Cardiac septum (tissue), 1 donor: ENCODE measurements at regions not wholly inside any gene's neighbourhood (a gene's known extent, or its start where the extent isn't known, plus 50 kb on each side); places are given as distances from the start of the nearest gene placed in this dataset.

Source experiments
- DNase-seq: peaks from one replicate; pipeline ENCODE4 v3.0.0-alpha.2; 2020; ENCODE audit warnings: low spot score
- intact Hi-C: fragments of 100-400 bp; cut with DNase I; formaldehyde crosslinking; loops from one replicate; pipeline ENCODE4 v1.14.0; 2022
- donor health status: DM: no; HTN: no; CAD: no.

DNA sequence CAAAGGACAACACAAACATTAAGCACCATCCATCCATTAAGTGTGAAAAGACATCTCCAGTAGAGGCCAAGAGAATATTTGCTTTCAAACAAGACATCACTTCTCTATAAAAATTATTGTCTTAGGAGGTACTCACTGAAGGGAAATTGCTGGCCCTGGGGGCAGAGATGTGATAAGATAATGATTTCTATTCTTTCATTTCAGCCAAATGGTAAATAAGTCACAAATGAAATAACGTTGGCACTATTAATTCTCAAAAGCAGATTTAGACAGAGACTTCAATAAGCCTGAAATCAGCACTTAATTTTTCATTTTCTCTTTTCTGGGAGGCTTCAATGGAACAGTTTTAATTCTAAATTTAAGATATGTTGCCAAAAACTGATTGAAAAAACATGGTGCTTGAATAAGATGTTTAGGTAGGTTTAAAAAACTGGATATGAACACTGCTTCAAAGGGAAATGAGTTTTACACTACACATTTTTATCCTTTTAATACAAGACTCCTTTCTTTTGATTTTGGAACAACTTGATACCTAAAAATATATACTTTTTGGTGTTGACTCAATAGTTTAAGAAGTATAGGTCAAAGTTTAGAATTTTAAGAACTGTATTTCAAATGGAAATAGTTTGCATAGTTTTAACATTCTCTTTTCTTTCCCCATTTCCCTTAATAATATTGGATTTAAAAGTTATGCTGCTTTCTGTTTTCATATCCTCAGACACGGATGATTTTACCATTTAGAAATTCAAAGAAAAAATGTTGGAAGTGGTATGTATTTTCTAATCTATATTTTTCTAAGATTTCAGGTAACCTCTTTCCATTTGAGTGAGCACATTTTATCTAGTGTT lies 204.0 kb downstream of the AHR start:
- intact Hi-C loops: no loop called here
- no peak for DNase-seq

DNA sequence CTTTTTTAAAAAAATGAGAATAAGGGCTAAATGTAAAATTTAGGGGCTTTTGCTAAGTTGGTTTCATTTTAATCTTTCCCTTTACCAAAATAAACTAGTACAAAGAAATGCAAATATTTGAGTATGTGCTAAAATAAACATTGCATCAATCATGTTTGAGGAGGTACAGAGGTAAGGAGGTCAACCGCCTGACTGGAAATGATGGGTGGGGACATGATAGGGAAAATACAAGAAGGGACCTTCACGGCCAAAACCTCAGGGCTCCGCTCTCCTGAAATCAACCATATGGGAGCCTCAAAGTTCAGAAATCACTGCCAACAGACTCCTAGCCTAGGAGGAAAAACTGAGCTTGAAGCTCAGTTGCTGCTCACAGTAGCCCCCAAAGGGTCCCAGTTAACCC lies 207.6 kb downstream of the AHR start:
- intact Hi-C loops: no loop called here
- DNase-seq: no peak

DNA sequence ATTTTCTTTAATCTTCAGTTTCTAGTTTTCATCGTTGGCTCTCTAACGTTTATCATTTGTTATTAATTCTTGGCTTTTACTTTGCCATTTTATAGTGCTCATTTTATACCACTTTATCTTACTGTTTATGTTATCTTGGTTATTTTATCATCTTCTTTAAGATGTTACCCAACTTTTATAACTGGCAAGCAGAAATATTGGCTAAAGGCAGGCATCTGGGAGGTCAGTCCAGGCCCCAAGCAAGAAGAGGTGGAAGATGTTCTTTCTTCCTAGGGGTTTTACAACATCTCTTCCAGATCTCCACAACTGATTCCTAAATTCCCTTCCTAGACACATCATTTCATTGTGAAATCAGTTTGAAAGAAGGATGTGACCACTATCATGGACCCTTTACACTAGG lies 208.1 kb downstream of the AHR start:
- intact Hi-C loops: no loop called here
- DNase-seq: no peak

DNA sequence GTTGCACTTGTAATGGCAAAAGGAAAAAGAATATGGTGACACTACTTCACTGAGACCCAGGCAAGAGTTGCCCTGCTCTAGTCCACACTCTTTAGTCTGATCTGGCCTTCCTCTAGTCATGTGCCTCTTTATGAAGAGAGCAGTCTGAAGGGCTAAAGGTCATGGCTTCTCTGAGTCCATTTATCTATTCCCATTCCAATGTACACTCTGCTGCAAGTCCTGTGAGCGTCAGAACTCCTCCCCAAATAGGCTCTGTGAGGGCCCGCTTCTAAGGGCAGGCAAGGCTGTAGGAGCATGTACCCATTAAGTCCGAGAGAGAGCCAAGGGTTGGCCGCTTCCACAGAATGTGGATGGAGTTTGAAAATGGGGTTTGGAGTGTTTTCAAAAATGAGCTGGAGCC lies 209.3 kb downstream of the AHR start:
- intact Hi-C loops: no loop called here

DNA sequence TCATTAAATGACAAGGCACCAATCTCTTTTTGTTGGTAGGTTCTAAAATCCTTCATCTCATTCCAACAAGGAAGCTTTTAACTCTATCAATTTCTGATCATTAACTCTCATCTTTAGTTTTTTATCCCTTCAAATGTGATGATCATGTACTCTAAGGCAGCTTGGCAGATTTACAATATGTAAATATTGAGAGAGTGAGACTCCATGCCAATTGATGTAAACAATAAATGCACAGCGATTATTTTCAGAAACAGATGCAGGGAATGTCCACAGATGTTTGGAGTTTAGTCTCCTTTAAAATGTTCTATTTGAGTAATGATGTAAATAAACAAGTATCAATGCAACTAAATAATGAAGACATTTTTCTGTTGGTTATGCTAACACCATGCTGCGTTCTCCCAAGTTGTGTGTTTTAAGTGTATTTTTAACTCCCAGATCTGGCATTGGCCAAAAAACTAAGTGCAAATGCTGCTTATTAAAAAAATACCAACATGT lies 213.8 kb downstream of the AHR start:
- intact Hi-C loops: loop anchor here (10.0 kb wide), 1 partner anchor 67 kb away; no protein-coding TSS in a partner anchor

More for the DNA sequence above, 209.3 kb downstream of the AHR start:
- DNase-seq: no peak

DNA sequence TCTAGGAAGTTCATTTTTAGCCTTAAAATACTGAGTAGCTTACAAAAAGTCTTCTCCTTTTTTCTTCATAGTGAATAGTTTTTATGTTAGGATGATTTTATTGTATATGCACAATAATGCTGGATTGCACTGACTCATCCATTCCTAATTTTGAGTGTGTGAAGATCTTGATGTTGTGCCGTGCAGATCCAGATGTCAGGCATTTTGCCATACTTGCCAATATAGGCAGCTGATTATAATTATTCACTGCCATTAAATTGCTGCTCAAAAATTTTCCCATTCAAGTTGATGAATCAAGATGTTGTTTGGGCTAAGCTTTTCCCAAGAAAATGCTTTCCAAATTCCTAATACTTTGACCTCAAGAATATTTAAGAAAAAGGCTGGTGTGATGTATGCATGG lies 218.3 kb downstream of the AHR start:
- DNase-seq: no peak
- intact Hi-C loops: loop anchor here (10.0 kb wide), 1 partner anchor 72 kb away; no protein-coding TSS in a partner anchor

More for the DNA sequence above, 213.8 kb downstream of the AHR start:
- DNase-seq: no peak

DNA sequence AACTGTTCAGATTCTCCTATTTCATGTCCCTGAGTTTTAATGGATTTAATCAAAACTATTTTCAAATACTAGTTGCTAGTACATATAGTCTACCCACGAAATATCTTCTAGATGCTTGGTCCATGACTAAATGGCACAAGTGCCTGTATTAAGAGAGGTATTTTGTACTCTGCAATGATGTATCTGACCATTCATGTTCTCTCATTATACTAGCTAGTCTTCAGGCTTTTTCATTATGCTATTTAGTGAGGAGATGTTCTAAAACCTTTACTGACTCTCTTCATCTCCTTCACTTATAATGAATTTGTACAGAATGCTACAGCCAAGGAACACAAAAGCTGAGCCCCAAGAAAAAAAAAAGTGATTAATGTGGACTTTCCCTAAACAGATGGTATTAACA lies 222.5 kb downstream of the AHR start:
- intact Hi-C loops: loop anchor here (5.0 to 10.0 kb wide), 2 partner anchors 219 to 536 kb away; no protein-coding TSS in a partner anchor
- no peak for DNase-seq

DNA sequence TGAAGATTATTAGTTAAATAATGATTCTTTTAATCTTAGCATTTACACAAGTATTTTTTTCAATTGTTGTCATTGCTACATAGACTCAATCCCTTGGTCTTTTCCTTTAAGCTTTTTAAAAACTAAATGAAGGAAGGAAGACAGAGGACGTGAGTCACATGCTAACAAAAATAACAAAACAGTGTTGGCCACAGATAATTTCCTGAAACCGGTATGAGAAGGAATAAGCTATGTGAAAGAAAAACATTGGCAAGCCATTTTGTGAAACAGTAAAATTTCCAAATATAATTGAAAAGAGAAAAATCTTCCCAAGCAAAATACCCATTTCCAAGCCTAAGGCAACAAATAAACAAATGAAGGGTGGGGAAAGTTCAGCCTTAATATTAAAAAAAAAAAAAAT lies 223.0 kb downstream of the AHR start:
- intact Hi-C loops: loop anchor here (5.0 to 10.0 kb wide), 2 partner anchors 219 to 537 kb away; no protein-coding TSS in a partner anchor
- DNase-seq: no peak

DNA sequence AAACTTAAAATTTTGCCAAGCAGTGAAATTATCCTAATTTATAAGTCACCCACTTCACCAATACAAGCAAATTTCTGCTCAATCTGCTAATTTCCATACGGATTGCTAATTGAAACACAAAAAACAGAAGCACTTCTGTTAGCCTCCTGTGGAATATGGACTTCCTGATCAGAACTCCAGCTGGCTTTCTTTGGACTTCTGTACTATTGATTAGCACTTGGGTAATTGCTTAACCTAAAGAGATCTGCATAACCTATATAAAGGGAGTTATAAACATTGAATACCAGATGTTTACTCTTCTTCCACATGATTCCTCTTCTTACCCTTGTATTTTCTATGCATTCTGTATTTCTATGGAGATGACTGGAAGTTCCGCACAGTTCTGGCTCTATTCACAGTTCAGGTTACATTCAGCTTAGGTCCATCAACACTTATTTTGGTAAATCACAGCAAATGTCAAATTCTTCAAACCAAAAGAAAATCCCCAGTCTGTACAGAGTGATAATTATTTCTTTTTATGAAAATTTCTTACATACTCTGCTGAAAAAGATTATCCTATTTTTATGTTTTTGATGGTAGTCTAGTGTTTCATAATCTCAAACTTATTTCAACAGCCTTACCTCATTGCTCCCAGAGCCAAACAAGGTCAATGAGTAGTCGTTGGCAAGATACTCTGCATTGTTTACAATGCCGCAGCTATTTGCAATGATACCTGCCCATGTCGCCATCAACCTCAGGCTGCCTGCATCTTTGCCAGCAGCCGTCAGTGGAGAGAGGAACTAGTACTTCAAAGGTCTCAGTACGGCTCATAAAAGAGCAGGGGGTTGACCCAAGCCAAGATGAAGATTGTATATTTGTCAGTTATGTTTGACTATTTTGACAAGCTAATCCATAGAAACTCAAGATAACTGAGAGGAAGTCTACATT lies 225.6 kb downstream of the AHR start:
- intact Hi-C loops: loop anchor here (5.0 to 10.0 kb wide), 2 partner anchors 222 to 539 kb away; no protein-coding TSS in a partner anchor
- no peak for DNase-seq

DNA sequence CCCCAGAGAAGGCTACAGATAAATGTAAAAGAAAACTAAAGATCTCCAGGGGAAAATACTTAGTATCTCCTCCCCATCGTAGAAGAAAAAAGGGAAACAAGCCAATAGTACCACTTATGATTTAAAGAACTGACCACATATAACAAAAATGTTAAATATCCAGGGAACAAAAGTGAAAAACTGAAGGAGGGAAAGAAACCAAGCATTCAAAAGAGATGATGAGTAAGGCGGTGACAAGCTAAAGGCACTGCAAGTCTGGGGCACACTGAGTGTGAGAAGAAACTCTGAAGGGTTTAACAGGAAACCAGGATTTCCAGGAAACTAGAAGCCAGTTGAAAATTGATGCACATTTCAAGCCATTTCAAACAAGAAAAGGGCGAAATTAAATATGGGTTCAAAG lies 226.3 kb downstream of the AHR start:
- no peak for DNase-seq
- intact Hi-C loops: loop anchor here (5.0 to 10.0 kb wide), 2 partner anchors 222 to 540 kb away; no protein-coding TSS in a partner anchor

DNA sequence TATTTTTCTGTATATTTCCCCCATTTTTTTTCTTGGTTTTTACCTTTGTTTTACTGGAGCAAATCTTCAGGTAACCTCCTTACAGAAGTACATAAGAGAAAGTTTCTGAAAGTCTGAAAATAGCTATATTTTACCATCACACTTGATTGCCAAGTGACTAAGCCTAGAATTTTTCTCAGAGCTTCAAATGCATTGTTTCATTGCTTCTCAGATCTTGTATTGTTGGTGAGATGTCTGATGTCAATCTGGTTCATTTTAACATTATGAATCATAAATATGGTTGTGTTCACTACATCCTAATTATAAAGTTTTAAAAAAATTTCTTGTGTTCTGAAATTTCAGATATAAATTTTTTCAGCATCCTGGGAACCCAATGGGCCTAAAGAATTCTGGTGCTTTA lies 228.2 kb downstream of the AHR start:
- no peak for DNase-seq
- intact Hi-C loops: loop anchor here (10.0 kb wide), 1 partner anchor 542 kb away; no protein-coding TSS in a partner anchor

DNA sequence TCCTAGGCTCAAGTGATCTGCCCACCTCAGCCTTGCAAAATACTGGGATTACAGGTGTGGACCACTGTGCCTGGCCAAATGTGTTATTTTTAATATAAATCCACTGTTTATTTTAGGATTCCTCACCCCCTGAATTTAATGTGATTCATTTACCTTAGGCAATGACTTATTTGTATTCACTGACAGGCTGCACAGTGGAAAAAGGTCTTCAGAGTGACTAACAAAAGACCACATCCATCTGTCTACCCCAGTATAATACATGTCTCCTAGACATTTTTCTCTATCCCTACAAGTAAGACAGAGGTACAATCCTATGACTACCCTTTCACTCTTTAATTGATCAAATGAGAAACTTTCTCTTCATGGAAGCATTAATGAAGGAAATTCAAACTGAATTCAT lies 230.2 kb downstream of the AHR start:
- no peak for DNase-seq
- intact Hi-C loops: loop anchor here (10.0 kb wide), 1 partner anchor 544 kb away; no protein-coding TSS in a partner anchor

DNA sequence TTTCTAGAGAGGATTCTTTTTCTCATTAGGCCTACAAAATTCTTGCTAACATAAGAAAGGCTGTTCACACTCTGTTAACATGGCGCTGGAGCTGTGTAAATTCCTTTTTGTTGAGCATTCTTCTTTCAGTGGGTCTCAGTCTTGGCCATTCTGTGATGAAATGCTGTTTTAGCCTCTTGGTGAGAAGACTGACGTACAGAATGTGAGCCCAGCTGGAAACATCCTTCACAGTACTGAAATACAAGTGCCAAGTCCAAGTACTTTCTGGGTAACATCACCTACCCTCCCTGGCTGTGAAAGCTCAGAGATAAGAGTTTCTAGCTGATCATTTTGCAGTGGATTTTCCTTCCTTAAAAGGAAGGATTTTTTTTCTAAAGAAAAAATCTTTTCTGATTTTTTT lies 231.8 kb downstream of the AHR start:
- intact Hi-C loops: no loop called here
- DNase-seq: no peak

DNA sequence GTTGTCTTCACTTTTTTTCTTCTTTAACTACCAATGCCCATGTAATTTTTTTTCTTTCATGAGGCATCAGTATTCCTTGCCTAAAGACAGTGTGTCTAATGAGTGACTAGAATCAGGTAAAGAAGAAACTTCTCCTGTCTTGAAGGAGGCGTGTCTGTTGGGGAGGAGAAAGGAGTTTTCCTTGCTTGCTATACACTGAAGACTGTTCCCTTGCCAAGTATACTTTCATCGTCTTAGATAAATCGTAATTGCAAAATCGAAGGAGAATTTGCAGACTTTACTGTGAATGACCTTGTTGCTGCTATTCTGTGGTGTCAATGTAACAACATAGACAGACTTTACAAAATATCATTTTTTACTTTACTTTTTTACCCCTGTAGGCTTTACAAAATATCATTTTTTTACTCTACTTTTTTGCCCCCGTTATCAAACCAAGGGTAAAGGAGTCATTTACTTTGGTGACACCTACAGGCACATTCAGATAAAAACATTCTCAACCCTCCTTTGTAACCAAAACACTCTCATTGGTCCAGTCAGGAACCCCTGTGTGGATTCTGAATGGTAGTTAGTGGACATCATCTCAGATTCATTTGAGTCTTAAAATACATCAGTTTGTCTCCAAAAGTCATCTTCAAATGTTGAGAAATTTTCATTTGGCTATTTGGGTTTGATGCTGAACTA lies 232.4 kb downstream of the AHR start:
- no peak for DNase-seq
- intact Hi-C loops: no loop called here

DNA sequence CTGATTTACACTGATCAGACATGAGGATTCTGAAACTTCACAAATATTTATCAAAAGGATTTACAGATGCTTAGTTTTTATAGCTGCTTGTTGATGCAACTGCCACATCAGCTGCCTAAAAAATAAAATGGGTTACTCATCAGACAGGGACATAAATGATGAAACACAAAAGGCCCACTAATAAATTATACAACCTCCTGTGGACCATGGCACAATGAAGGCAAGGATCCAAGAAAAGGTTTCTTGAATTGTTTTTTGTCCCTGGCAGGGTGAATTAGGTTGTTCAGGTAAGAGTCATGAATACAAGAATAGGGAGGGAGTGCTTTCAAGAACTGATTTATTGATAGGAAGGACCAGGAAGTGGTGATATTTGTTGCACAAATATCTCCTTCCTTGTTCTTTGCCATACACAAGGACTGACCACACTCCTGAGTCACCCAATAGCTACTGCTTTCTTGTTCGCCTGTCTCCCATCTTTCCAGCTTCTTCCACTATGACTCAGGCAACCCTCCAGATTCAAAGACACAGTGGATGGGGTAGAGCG lies 234.5 kb downstream of the AHR start:
- DNase-seq: no peak
- intact Hi-C loops: no loop called here

DNA sequence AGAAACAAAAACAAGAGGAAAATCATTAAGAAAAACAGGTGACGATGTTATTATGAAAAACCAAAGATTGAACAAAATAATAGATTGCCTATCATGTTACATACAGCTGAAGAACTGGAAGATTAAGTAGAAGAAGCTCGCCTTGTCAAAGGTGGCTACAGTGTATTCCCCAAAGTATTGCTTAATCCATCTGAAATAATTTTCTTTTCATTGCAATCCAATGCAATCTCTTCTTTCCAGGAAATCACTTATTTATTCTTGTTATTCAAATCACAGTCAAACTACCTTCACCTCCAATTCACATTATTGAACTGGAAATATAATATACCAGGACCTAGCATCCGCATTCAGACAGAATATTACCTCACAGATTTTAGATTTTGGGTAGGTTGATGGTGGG lies 235.9 kb downstream of the AHR start:
- intact Hi-C loops: no loop called here

DNA sequence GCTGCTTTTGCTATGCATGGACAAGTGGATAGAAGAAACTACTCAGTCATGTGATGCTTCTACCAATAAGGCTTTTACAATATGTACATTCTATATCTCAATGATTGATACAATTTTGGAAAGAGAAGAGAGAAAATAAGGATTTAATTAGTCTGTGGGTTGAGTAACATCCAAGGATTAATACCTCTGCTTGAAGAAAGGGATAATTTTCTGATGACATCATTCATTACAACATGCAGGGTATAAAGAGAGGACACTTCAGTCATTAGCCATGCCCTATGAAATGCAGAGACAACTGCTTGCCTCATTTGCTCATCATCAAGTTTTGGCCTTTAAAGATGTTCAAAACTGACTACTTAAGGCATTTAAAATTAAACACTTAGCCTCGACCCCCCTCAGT lies 237.3 kb downstream of the AHR start:
- intact Hi-C loops: no loop called here
- no peak for DNase-seq

More for the DNA sequence above, 235.9 kb downstream of the AHR start:
- DNase-seq: no peak

DNA sequence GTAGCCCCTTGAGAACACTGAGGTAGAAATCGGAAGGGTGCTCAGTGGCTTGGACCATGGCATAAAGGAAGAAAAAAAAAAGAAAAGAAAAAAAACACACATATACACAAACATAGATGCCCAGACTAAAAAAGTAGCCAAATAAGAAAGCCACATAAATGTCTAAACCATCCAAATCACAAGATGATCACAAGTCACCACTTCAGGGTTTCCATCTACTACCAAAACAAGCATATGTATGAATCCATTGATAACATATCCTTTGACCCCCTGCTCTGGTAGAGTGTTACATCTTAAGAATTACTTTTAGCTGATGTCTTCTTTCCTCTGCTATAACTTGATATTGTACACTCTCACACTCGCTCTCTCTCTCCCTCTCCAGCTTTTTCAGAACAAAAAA lies 245.9 kb downstream of the AHR start:
- intact Hi-C loops: no loop called here
- DNase-seq: no peak

DNA sequence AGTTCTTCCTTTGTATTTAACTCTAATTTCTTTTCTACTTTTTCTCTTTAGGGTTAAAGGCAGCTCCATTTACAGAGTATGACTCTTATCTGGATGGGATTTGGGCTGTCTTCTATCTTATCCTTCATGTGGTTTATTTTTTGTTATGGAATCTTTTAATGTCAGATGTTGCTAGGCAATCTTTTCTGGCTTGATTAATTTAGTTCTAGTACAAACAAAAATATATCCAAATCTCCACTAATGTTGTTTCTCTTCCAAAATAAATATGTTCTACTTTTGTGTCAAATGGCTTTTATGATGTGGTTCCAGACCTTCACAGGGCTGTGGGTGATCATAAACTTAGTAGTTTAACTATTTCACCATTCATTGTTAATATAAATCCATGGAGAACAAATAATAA lies 246.9 kb downstream of the AHR start:
- no peak for DNase-seq
- intact Hi-C loops: no loop called here
